ENCODE measurements at regions not wholly inside any gene's neighbourhood (a gene's known extent, or its start where the extent isn't known, plus 50 kb on each side); places are given as distances from the start of the nearest gene placed in this dataset.

- 10 to 22% (median 12%) methylated on average over 2 of the region's 2 CpGs for WGBS, 3 donors
- no peak overlapping the region for H3K27ac ChIP-seq
- intact Hi-C loops (cut with DNase I): no loop called here
- H3K36me3 ChIP-seq (ENCODE audit: insufficient read depth in 1 of 2, low read depth in 1 of 2): no peaks in the 10 kb centered on the region
- peaks cover 4% of the 10 kb centered on the region for H3K9me3 ChIP-seq
- no peaks in the 10 kb centered on the region for H3K4me1 ChIP-seq
- no peaks in the 10 kb centered on the region for H3K27me3 ChIP-seq (ENCODE audit: insufficient read depth in 3 of 3, low read length in 2 of 3)
- H3K4me3 ChIP-seq: no peak overlapping the region
- TF ChIP-seq, protein P1, sequence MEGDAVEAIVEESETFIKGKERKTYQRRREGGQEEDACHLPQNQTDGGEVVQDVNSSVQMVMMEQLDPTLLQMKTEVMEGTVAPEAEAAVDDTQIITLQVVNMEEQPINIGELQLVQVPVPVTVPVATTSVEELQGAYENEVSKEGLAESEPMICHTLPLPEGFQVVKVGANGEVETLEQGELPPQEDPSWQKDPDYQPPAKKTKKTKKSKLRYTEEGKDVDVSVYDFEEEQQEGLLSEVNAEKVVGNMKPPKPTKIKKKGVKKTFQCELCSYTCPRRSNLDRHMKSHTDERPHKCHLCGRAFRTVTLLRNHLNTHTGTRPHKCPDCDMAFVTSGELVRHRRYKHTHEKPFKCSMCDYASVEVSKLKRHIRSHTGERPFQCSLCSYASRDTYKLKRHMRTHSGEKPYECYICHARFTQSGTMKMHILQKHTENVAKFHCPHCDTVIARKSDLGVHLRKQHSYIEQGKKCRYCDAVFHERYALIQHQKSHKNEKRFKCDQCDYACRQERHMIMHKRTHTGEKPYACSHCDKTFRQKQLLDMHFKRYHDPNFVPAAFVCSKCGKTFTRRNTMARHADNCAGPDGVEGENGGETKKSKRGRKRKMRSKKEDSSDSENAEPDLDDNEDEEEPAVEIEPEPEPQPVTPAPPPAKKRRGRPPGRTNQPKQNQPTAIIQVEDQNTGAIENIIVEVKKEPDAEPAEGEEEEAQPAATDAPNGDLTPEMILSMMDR (IDR thresholded peaks at IDR 0.05): no peak
- ATAC-seq: no peak
- no peak for DNase-seq
These were observed 53.1 kb upstream of the GLRA2 start for GRCh38 chrX:14476205-14476604.

- ATAC-seq: no peak
- WGBS, 3 donors: 50 to 88% (median 82%) methylated on average over 2 of the region's 2 CpGs
- TF ChIP-seq, protein P1 (IDR thresholded peaks at IDR 0.05): no peak
These were observed 79.6 kb upstream of the GLRA2 start for GRCh38 chrX:14449773-14450172.

GRCh38 chrX:14448406-14448805, 80.9 kb upstream of the GLRA2 start:
- Histone ChIP-seq H3K9me3 (peaks cover 1% of the 10 kb centered on the region), H3K27me3 (ENCODE audit: insufficient read depth in 3 of 3, low read length in 2 of 3) (no peaks in the 10 kb centered on the region), H3K27ac (no peak overlapping the region), H3K4me3 (no peak overlapping the region), H3K4me1 (no peaks in the 10 kb centered on the region), H3K36me3 (ENCODE audit: insufficient read depth in 1 of 2, low read depth in 1 of 2) (no peaks in the 10 kb centered on the region)
- ATAC-seq (no peak), DNase-seq (no peak)
- TF ChIP-seq, protein P1 (IDR thresholded peaks at IDR 0.05): no peak
- intact Hi-C loops (cut with DNase I): no loop called here
- 77 to 94% (median 88%) methylated on average over 9 of the region's 9 CpGs for whole genome bisulfite sequencing, 3 donors

More at GRCh38 chrX:14449773-14450172, 79.6 kb upstream of the GLRA2 start:
- Histone ChIP-seq H3K4me3 (no peak overlapping the region), H3K27me3 (ENCODE audit: insufficient read depth in 3 of 3, low read length in 2 of 3) (no peaks in the 10 kb centered on the region), H3K9me3 (peaks cover 6% of the 10 kb centered on the region), H3K4me1 (no peaks in the 10 kb centered on the region), H3K27ac (no peak overlapping the region), H3K36me3 (ENCODE audit: insufficient read depth in 1 of 2, low read depth in 1 of 2) (no peaks in the 10 kb centered on the region)
- no peak for DNase-seq
- intact Hi-C loops (cut with DNase I): no loop called here

DNA sequence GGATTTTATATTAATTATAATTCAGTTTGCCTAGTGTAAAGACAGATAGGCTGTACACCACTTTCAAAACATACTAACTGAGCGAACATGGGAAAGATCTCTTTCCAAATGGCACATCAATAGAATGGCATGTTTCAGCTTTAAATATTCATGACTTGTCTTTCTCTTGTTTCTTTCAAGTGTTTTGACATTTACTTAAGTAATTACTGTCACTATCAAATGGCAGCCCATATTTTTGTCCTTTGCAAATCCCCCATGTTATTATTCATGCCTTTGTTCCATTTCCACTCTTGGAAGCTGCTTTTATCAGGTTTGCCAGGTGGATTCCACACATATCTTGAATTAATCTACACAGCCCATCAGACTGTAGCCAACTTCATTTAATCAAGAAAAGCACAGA, 89.2 kb upstream of the GLRA2 start:
- Histone ChIP-seq H3K36me3 (ENCODE audit: insufficient read depth in 1 of 2, low read depth in 1 of 2) (no peaks in the 10 kb centered on the region), H3K4me1 (no peaks in the 10 kb centered on the region), H3K4me3 (no peak overlapping the region), H3K27me3 (ENCODE audit: insufficient read depth in 3 of 3, low read length in 2 of 3) (no peaks in the 10 kb centered on the region), H3K27ac (no peak overlapping the region), H3K9me3 (no peaks in the 10 kb centered on the region)
- intact Hi-C loops (cut with DNase I): no loop called here
- ATAC-seq: no peak
- TF ChIP-seq, protein P1 (IDR thresholded peaks at IDR 0.05): no peak
- no peak for DNase-seq
- 79 to 91% (median 88%) methylated on average over 1 of the region's 1 CpG for WGBS, 3 donors

GRCh38 chrX:14427614-14428013, 101.7 kb upstream of the GLRA2 start:
- H3K4me1 ChIP-seq: no peaks in the 10 kb centered on the region
- TF ChIP-seq, protein P1 (IDR thresholded peaks at IDR 0.05): no peak
- H3K27me3 ChIP-seq (ENCODE audit: insufficient read depth in 3 of 3, low read length in 2 of 3): no peaks in the 10 kb centered on the region
- WGBS, 3 donors: 40 to 62% (median 45%) methylated on average over 1 of the region's 1 CpG
- no peak overlapping the region for H3K27ac ChIP-seq
- no peak for DNase-seq
- no peaks in the 10 kb centered on the region for H3K9me3 ChIP-seq
- no peak for ATAC-seq
- no peak overlapping the region for H3K4me3 ChIP-seq
- intact Hi-C loops (cut with DNase I): no loop called here
- H3K36me3 ChIP-seq (ENCODE audit: insufficient read depth in 1 of 2, low read depth in 1 of 2): no peaks in the 10 kb centered on the region
